T-helper 2 cell (primary cell): ENCODE measurements at regions not wholly inside any gene's neighbourhood (a gene's known extent, or its start where the extent isn't known, plus 50 kb on each side); places are given as distances from the start of the nearest gene placed in this dataset.
"Not testable (repeated sequence)": the region's sequence is repeated elsewhere in the genome, so short reads cannot be mapped to it uniquely, and the experiment has no call there.

Experiments
- DNase-seq, 5 experiments: peaks; one replicate each; pipeline versions ENCODE4 v3.0.0 to v3.0.0-alpha.2; 2012 to 2022

- DNase-seq: peak in 1 of 5 experiments; percentile 19
Measured at GRCh38 chr3:182644790-182645433, 148.4 kb upstream of the ATP11B start.

- DNase-seq: no peak
Measured at GRCh38 chr3:182650568-182651128, 142.7 kb upstream of the ATP11B start.

- DNase-seq: no peak
Measured at GRCh38 chr3:182651461-182651860, 141.8 kb upstream of the ATP11B start.

- not testable (repeated sequence) for DNase-seq
Measured at GRCh38 chr3:182653065-182653464, 140.2 kb upstream of the ATP11B start.

- no peak for DNase-seq
Measured at GRCh38 chr3:182668541-182668940, 124.8 kb upstream of the ATP11B start.

GRCh38 chr3:182668974-182669373, 124.3 kb upstream of the ATP11B start:
- DNase-seq: no peak

- DNase-seq: no peak
Measured at GRCh38 chr3:182671541-182671940, 121.8 kb upstream of the ATP11B start.

GRCh38 chr3:182671942-182672341, 121.4 kb upstream of the ATP11B start:
- no peak for DNase-seq

GRCh38 chr3:182673336-182673735, 120.0 kb upstream of the ATP11B start:
- DNase-seq: no peak

- peak; percentile 21 to 64 (median 34) for DNase-seq
Measured at GRCh38 chr3:182682263-182683241, 110.8 kb upstream of the ATP11B start.

GRCh38 chr3:182683453-182683852, 109.9 kb upstream of the ATP11B start:
- DNase-seq: peak in 4 of 5 experiments; percentile 11 to 55 (median 25)

- peak in 1 of 5 experiments; percentile 24 for DNase-seq
Measured at GRCh38 chr3:182683858-182684257, 109.4 kb upstream of the ATP11B start.

GRCh38 chr3:182686033-182686886, 107.0 kb upstream of the ATP11B start:
- DNase-seq: no peak

GRCh38 chr3:182690172-182690571, 103.1 kb upstream of the ATP11B start:
- no peak for DNase-seq

- DNase-seq: no peak
Measured at GRCh38 chr3:182692021-182692420, 101.3 kb upstream of the ATP11B start.

GRCh38 chr3:182692695-182693094, 100.6 kb upstream of the ATP11B start:
- DNase-seq: no peak

GRCh38 chr3:182693723-182694122, 99.6 kb upstream of the ATP11B start:
- DNase-seq: no peak

- DNase-seq: no peak
Measured at GRCh38 chr3:182696916-182697315, 96.4 kb upstream of the ATP11B start.

- no peak for DNase-seq
Measured at GRCh38 chr3:182697345-182697919, 95.9 kb upstream of the ATP11B start.

GRCh38 chr3:182698078-182698477, 95.2 kb upstream of the ATP11B start:
- no peak for DNase-seq

- DNase-seq: no peak
Measured at GRCh38 chr3:182699550-182700170, 93.6 kb upstream of the ATP11B start.

GRCh38 chr3:182702216-182702615, 91.1 kb upstream of the ATP11B start:
- no peak for DNase-seq
